ENCODE measurements at regions not wholly inside any gene's neighbourhood (a gene's known extent, or its start where the extent isn't known, plus 50 kb on each side); places are given as distances from the start of the nearest gene placed in this dataset.

GRCh38 chr1:14242123-14242522, 356.4 kb upstream of the KAZN start:
- intact Hi-C loops (cut with DNase I): no loop called here
- no peaks in the 10 kb centered on the region for H3K27me3 ChIP-seq
- H3K9me3 ChIP-seq: no peaks in the 10 kb centered on the region
- no peak for TF ChIP-seq CTCF (IDR thresholded peaks at IDR 0.05)
- no peaks in the 10 kb centered on the region for H3K36me3 ChIP-seq
- peaks cover 0 to 7% of the 10 kb centered on the region in 2 donors for H3K4me1 ChIP-seq
- DNase-seq: peak in 1 of 4 donors; percentile 71
- no peak overlapping the region for H3K4me3 ChIP-seq
- no peak overlapping the region for H3K27ac ChIP-seq
- ATAC-seq: peak; percentile 26

GRCh38 chr1:14242870-14243269, 355.6 kb upstream of the KAZN start:
- intact Hi-C loops (cut with DNase I): no loop called here
- H3K27ac ChIP-seq: no peak overlapping the region
- no peak overlapping the region for H3K4me3 ChIP-seq
- H3K4me1 ChIP-seq: peaks cover 0 to 7% of the 10 kb centered on the region in 2 donors
- H3K36me3 ChIP-seq: no peaks in the 10 kb centered on the region
- no peak for DNase-seq
- H3K27me3 ChIP-seq: no peaks in the 10 kb centered on the region
- ATAC-seq: no peak
- no peaks in the 10 kb centered on the region for H3K9me3 ChIP-seq
- TF ChIP-seq CTCF (IDR thresholded peaks at IDR 0.05): no peak

DNA sequence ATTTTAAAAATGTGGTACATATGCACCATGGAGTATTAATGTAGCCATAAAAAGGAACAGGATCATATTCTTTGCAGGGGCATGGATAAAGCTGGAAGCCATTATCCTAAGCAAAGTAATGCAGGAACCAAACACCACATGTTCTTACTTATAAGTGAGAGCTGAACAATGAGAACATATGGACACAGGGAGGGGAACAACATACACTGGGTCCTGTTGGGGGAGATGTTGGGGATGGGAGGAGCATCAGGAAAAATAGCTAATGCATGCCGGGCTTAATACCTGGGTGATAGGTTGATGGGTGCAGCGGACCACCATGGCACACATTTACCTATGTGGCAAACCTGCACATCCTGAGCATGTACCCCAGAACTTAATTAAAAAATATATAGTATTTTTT, 352.5 kb upstream of the KAZN start:
- TF ChIP-seq CTCF (IDR thresholded peaks at IDR 0.05): no peak

DNA sequence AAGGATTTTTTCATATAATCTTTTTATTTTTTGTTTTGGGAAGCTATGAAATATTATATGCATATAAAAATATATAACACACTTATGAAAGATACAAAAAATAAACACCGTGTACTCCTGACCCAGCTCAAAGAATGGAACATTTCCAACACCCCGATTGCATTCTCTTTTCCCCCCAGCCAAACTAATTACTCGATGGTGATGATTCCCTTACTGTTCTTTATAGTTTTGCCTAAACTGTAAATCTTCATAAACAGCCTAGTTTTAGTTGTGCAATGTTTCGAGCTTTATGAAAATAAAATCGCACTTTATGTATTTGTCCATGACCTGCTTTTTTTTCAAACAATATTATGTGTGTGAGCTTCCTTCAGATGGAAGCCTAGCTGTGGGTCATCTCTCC, 352.0 kb upstream of the KAZN start:
- H3K9me3 ChIP-seq: no peaks in the 10 kb centered on the region
- no peaks in the 10 kb centered on the region for H3K36me3 ChIP-seq
- no peak overlapping the region for H3K27ac ChIP-seq
- DNase-seq: peak in 2 of 4 donors; percentile 89
- intact Hi-C loops (cut with DNase I): no loop called here
- no peak for TF ChIP-seq CTCF (IDR thresholded peaks at IDR 0.05)
- H3K4me1 ChIP-seq: peaks cover 0 to 3% of the 10 kb centered on the region in 2 donors
- H3K27me3 ChIP-seq: no peaks in the 10 kb centered on the region
- ATAC-seq: no peak
- H3K4me3 ChIP-seq: no peak overlapping the region

More for the DNA sequence above, 352.5 kb upstream of the KAZN start:
- intact Hi-C loops (cut with DNase I): no loop called here
- DNase-seq: no peak
- H3K4me1 ChIP-seq: peaks cover 0 to 3% of the 10 kb centered on the region in 2 donors
- H3K9me3 ChIP-seq: no peaks in the 10 kb centered on the region
- no peaks in the 10 kb centered on the region for H3K36me3 ChIP-seq
- H3K27me3 ChIP-seq: no peaks in the 10 kb centered on the region
- H3K4me3 ChIP-seq: no peak overlapping the region
- H3K27ac ChIP-seq: no peak overlapping the region
- ATAC-seq: no peak

GRCh38 chr1:14247666-14248065, 350.8 kb upstream of the KAZN start:
- ATAC-seq: no peak
- intact Hi-C loops (cut with DNase I): no loop called here
- H3K27ac ChIP-seq: no peak overlapping the region
- H3K4me1 ChIP-seq: no peaks in the 10 kb centered on the region
- no peaks in the 10 kb centered on the region for H3K27me3 ChIP-seq
- H3K36me3 ChIP-seq: no peaks in the 10 kb centered on the region
- H3K9me3 ChIP-seq: no peaks in the 10 kb centered on the region
- no peak overlapping the region for H3K4me3 ChIP-seq
- DNase-seq: no peak
- TF ChIP-seq CTCF (IDR thresholded peaks at IDR 0.05): no peak
